HL-60 (cell line): ENCODE measurements at regions not wholly inside any gene's neighbourhood (a gene's known extent, or its start where the extent isn't known, plus 50 kb on each side); places are given as distances from the start of the nearest gene placed in this dataset.

Source experiments
- POLR2AphosphoS5 ChIP-seq: IDR thresholded peaks from 2 replicates; pipeline ENCODE4 v1.6.1; 2012; ENCODE audit warnings: low read depth
- TF ChIP-seq, protein P1 (sequence below): IDR thresholded peaks from one replicate; pipeline ENCODE4 v1.5.1; 2011; ENCODE audit warnings: low read length, control low read depth, inconsistent platforms; ENCODE audit not compliant: insufficient read depth
- TF ChIP-seq, protein P2 (sequence below): IDR thresholded peaks from 2 replicates; pipeline ENCODE4 v1.6.1; 2012; ENCODE audit warnings: low read depth; ENCODE audit not compliant: insufficient replicate concordance

DNA sequence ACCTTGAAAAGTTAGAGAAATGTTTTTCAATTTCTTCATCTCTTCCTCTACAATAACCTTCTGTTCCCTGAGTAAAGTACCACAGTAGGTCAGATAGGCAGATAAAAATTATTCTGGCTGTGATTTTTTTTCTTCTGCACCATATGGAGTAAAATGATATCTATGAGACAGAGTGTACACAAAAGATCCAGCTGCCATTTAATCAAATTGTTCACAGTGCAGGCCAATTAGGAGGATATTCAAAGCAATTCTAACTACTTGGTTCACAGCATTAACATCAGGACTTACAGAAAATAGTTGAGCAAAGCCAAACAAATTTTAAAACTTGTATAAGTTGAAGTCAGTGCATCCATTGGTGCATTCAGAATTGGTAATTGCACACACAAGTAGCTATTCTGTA lies 147.9 kb upstream of the LUZP2 start:
- TF ChIP-seq, protein P1, sequence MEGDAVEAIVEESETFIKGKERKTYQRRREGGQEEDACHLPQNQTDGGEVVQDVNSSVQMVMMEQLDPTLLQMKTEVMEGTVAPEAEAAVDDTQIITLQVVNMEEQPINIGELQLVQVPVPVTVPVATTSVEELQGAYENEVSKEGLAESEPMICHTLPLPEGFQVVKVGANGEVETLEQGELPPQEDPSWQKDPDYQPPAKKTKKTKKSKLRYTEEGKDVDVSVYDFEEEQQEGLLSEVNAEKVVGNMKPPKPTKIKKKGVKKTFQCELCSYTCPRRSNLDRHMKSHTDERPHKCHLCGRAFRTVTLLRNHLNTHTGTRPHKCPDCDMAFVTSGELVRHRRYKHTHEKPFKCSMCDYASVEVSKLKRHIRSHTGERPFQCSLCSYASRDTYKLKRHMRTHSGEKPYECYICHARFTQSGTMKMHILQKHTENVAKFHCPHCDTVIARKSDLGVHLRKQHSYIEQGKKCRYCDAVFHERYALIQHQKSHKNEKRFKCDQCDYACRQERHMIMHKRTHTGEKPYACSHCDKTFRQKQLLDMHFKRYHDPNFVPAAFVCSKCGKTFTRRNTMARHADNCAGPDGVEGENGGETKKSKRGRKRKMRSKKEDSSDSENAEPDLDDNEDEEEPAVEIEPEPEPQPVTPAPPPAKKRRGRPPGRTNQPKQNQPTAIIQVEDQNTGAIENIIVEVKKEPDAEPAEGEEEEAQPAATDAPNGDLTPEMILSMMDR, result no peak
- TF ChIP-seq, protein P2, sequence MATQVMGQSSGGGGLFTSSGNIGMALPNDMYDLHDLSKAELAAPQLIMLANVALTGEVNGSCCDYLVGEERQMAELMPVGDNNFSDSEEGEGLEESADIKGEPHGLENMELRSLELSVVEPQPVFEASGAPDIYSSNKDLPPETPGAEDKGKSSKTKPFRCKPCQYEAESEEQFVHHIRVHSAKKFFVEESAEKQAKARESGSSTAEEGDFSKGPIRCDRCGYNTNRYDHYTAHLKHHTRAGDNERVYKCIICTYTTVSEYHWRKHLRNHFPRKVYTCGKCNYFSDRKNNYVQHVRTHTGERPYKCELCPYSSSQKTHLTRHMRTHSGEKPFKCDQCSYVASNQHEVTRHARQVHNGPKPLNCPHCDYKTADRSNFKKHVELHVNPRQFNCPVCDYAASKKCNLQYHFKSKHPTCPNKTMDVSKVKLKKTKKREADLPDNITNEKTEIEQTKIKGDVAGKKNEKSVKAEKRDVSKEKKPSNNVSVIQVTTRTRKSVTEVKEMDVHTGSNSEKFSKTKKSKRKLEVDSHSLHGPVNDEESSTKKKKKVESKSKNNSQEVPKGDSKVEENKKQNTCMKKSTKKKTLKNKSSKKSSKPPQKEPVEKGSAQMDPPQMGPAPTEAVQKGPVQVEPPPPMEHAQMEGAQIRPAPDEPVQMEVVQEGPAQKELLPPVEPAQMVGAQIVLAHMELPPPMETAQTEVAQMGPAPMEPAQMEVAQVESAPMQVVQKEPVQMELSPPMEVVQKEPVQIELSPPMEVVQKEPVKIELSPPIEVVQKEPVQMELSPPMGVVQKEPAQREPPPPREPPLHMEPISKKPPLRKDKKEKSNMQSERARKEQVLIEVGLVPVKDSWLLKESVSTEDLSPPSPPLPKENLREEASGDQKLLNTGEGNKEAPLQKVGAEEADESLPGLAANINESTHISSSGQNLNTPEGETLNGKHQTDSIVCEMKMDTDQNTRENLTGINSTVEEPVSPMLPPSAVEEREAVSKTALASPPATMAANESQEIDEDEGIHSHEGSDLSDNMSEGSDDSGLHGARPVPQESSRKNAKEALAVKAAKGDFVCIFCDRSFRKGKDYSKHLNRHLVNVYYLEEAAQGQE, result no peak
- TF ChIP-seq POLR2AphosphoS5, result no peak
